Heart left ventricle (tissue), 16 donors: ENCODE measurements at regions not wholly inside any gene's neighbourhood (a gene's known extent, or its start where the extent isn't known, plus 50 kb on each side); places are given as distances from the start of the nearest gene placed in this dataset.

Experiments used
- ATAC-seq, 4 donors: fragments of 200-7000 bp; cut with Tn5 transposase; one replicate each; pipeline ENCODE4 v1.9.1; 2020 to 2022; ENCODE audit warnings: moderate library complexity in 4 of 4, mild to moderate bottlenecking in 3 of 4, moderate number of reproducible peaks in 1 of 4
- DNase-seq, 5 donors: peaks; one replicate each; pipeline ENCODE4 v3.0.0-alpha.2; 2020
- H3K27ac ChIP-seq, 12 donors: fragments of 200-600 bp; sonication (generic) in 4 of 12; one replicate each; pipeline versions ENCODE4 v1.5.0 to v1.8.0; 2016 to 2022; ENCODE audit warnings: mild to moderate bottlenecking in 2 of 12
- H3K27me3 ChIP-seq, 9 donors: fragments of 200-600 bp; sonication (generic) in 2 of 9; one replicate each; pipeline versions ENCODE4 v1.5.1 to v1.8.0; 2016 to 2022; ENCODE audit warnings: mild to moderate bottlenecking in 3 of 9
- H3K36me3 ChIP-seq, 9 donors: fragments of 200-600 bp; sonication (generic) in 2 of 9; one replicate each; pipeline versions ENCODE4 v1.5.0 to v1.8.0; 2018 to 2022; ENCODE audit warnings: mild to moderate bottlenecking in 2 of 9
- H3K4me1 ChIP-seq, 12 donors: fragments of 200-600 bp; sonication (generic) in 4 of 12; one replicate each; pipeline versions ENCODE4 v1.5.0 to v1.8.0; 2016 to 2022; ENCODE audit warnings: mild to moderate bottlenecking in 3 of 12
- H3K4me3 ChIP-seq, 12 donors: fragments of 200-600 bp; sonication (generic) in 4 of 12; one replicate each; pipeline versions ENCODE4 v1.5.0 to v1.8.0; 2017 to 2022; ENCODE audit warnings: mild to moderate bottlenecking in 9 of 12, moderate library complexity in 4 of 12
- H3K9me3 ChIP-seq, 12 donors: fragments of 200-600 bp; sonication (generic) in 4 of 12; one replicate each; pipeline versions ENCODE4 v1.5.0 to v1.8.0; 2016 to 2022; ENCODE audit warnings: mild to moderate bottlenecking in 1 of 12
- CTCF ChIP-seq, 12 donors: fragments of 200-600 bp; sonication (generic) in 4 of 12; IDR thresholded peaks; one replicate each; pipeline versions ENCODE4 v1.5.0 to v1.8.0; 2018 to 2022; ENCODE audit warnings: antibody characterized with exemption in 12 of 12, mild to moderate bottlenecking in 5 of 12
- POLR2A ChIP-seq, 2 donors: fragments of 450-650 bp; IDR thresholded peaks; one replicate each; pipeline ENCODE4 v1.6.1; 2017; ENCODE audit warnings: antibody characterized with exemption in 2 of 2, mild to moderate bottlenecking in 2 of 2, moderate library complexity in 2 of 2
- WGBS, 4 donors: extraction: QIAGEN DNeasy Blood & Tissue Kit in 2 of 4; methylation state at CpG; one replicate each; pipeline versions ENCODE4 v1.1.5 to v1.1.7; 2013 to 2018; 5-methylcytosine and 5-hydroxymethylcytosine counted together
- intact Hi-C, 10 donors: fragments of 100-400 bp; cut with DNase I; formaldehyde crosslinking; loops; one replicate each; pipeline versions ENCODE4 v1.11.1 to v1.14.2; 2022
- donor health status: ischemic (EF 13 %, LVEDD 7.1; RV severe dilation, severe dysfunction).
- donor health status: healthy with polysubstance abuse.
- donor health status: DM: no; HTN: yes; CAD: no.
- donor health status: DM: no; HTN: no; CAD: no.
- donor health status: ischemic (EF 25% LVEDD 6.9; RV normal size, moderate dysfunction).
- donor health status: ischemic (EF 25% LVEDD 5.7; RV mildly dilated, moderate dysfunction).
- donor health status: healthy.
- donor health status: DM: yes; HTN: yes; CAD: no.
- donor health status: ischemic (EF 35%, LVEDD 5.7; RV mildly dilated, moderate dysfunction).
- donor health status: nonischemic (EF 11% LVEDD 7.7; RV severe dilation, severe dysfunction).
- donor health status: DM: yes; HTN: yes; CAD: no.
- donor health status: PGD.
- donor health status: ischemic (EF 29% LVEDD 5.4; RV normal size, mild dysfunction).
- donor health status: nonischemic (EF 23%, LVEDD 6.1; RV moderate dilation, normal function).

- no peak overlapping the region for H3K4me3 ChIP-seq
- ATAC-seq (no peak), DNase-seq (no peak)
- WGBS, 4 donors, result 79 to 89% (median 87%) methylated on average over 4 of the region's 4 CpGs
- no peak overlapping the region for H3K27ac ChIP-seq
- intact Hi-C loops, result no loop called here
- no peaks in the 10 kb centered on the region for H3K36me3 ChIP-seq
- peaks cover 0 to 23% (median 8%) of the 10 kb centered on the region in 9 donors for H3K27me3 ChIP-seq
- no peaks in the 10 kb centered on the region for H3K4me1 ChIP-seq
- peaks cover 0 to 5% (median 0%) of the 10 kb centered on the region in 12 donors for H3K9me3 ChIP-seq
- TF ChIP-seq POLR2A (IDR thresholded peaks at IDR 0.05) (no peak), CTCF (IDR thresholded peaks at IDR 0.05) (no peak)
Measured at GRCh38 chr3:43969944-43970343, 271.7 kb upstream of the TOPAZ1 start.

GRCh38 chr3:43970351-43970750 lies 271.3 kb upstream of the TOPAZ1 start:
- TF ChIP-seq POLR2A (IDR thresholded peaks at IDR 0.05) (no peak), CTCF (IDR thresholded peaks at IDR 0.05) (no peak)
- H3K36me3 ChIP-seq, result no peaks in the 10 kb centered on the region
- H3K27me3 ChIP-seq, result peaks cover 0 to 23% (median 4%) of the 10 kb centered on the region in 9 donors
- ATAC-seq (no peak), DNase-seq (no peak)
- no peak overlapping the region for H3K27ac ChIP-seq
- peaks cover 0 to 5% (median 0%) of the 10 kb centered on the region in 12 donors for H3K9me3 ChIP-seq
- H3K4me1 ChIP-seq, result no peaks in the 10 kb centered on the region
- intact Hi-C loops, result no loop called here
- H3K4me3 ChIP-seq, result no peak overlapping the region
- WGBS, 4 donors, result 80 to 86% (median 84%) methylated on average over 8 of the region's 8 CpGs

- Histone ChIP-seq H3K4me3 (no peak overlapping the region), H3K27ac (no peak overlapping the region), H3K4me1 (no peaks in the 10 kb centered on the region), H3K36me3 (no peaks in the 10 kb centered on the region), H3K27me3 (peaks cover 0 to 25% (median 0%) of the 10 kb centered on the region in 9 donors), H3K9me3 (peaks cover 0 to 10% (median under 1%) of the 10 kb centered on the region in 12 donors)
- intact Hi-C loops, result no loop called here
- no peak for DNase-seq
- WGBS, 4 donors, result 35 to 52% (median 42%) methylated on average over 4 of the region's 4 CpGs
- ATAC-seq, result peak in 1 of 4 donors; percentile 29
- TF ChIP-seq POLR2A (IDR thresholded peaks at IDR 0.05), result no peak
- no peak for TF ChIP-seq CTCF (IDR thresholded peaks at IDR 0.05)
Measured at GRCh38 chr3:43970920-43971319, 270.8 kb upstream of the TOPAZ1 start.

GRCh38 chr3:43971486-43971885 lies 270.2 kb upstream of the TOPAZ1 start:
- ATAC-seq (no peak), DNase-seq (no peak)
- H3K4me3 ChIP-seq, result no peak overlapping the region
- H3K27ac ChIP-seq, result no peak overlapping the region
- H3K9me3 ChIP-seq, result peaks cover 0 to 14% (median under 1%) of the 10 kb centered on the region in 12 donors
- H3K36me3 ChIP-seq, result no peaks in the 10 kb centered on the region
- intact Hi-C loops, result no loop called here
- TF ChIP-seq POLR2A (IDR thresholded peaks at IDR 0.05) (no peak), CTCF (IDR thresholded peaks at IDR 0.05) (no peak)
- H3K27me3 ChIP-seq, result peaks cover 0 to 26% (median 0%) of the 10 kb centered on the region in 9 donors
- no peaks in the 10 kb centered on the region for H3K4me1 ChIP-seq
